GM12878 (cell line): ENCODE measurements at regions not wholly inside any gene's neighbourhood (a gene's known extent, or its start where the extent isn't known, plus 50 kb on each side); places are given as distances from the start of the nearest gene placed in this dataset.
A peak's percentile ranks its signal among the peaks of the same experiment; 100 is the strongest.

Source experiments
- CREB1 ChIP-seq: IDR thresholded peaks from 2 replicates; pipeline ENCODE4 v1.6.1; 2012; ENCODE audit warnings: low read depth, mild to moderate bottlenecking, inconsistent platforms
- FOXM1 ChIP-seq: IDR thresholded peaks from 2 replicates; pipeline ENCODE4 v1.6.1; 2012; ENCODE audit warnings: low read depth, mild to moderate bottlenecking, inconsistent platforms, low read length, moderate library complexity
- IKZF1 ChIP-seq: fragments of 450-650 bp; conservative IDR thresholded peaks from 2 replicates; pipeline ENCODE4 v1.6.1; 2017; ENCODE audit warnings: antibody characterized with exemption, mild to moderate bottlenecking
- KDM1A ChIP-seq: fragments of 200-600 bp; sonication (generic); IDR thresholded peaks from 2 replicates; pipeline ENCODE4 v1.6.1; 2016; ENCODE audit warnings: borderline replicate concordance
- LARP7 ChIP-seq: fragments of 450-650 bp; IDR thresholded peaks from 2 replicates; pipeline ENCODE4 v1.6.1; 2017; ENCODE audit warnings: mild to moderate bottlenecking
- RCOR1 ChIP-seq: conservative IDR thresholded peaks from 2 replicates; pipeline ENCODE4 v1.6.1; 2012; ENCODE audit warnings: low read depth, low read length, improper control_type of control experiment
- SKIL ChIP-seq: fragments of 450-650 bp; IDR thresholded peaks from 2 replicates; pipeline ENCODE4 v1.6.1; 2017; ENCODE audit warnings: mild to moderate bottlenecking, low read depth, inconsistent platforms; ENCODE audit not compliant: poor library complexity, severe bottlenecking
- SMARCA5 ChIP-seq: fragments of 450-650 bp; IDR thresholded peaks from 2 replicates; pipeline ENCODE4 v1.6.1; 2017; ENCODE audit warnings: mild to moderate bottlenecking
- SPI1 ChIP-seq: IDR thresholded peaks from 2 replicates; pipeline ENCODE4 v1.6.1; 2011; ENCODE audit warnings: low read depth, mild to moderate bottlenecking, low read length, moderate library complexity, borderline replicate concordance; ENCODE audit not compliant: insufficient read depth
- SRF ChIP-seq, 2 experiments: IDR thresholded peaks; 2 replicates each; pipeline ENCODE4 v1.6.1; 2011; ENCODE audit warnings: low read depth in 2 of 2, low read length in 2 of 2, mild to moderate bottlenecking in 1 of 2, moderate library complexity in 1 of 2
- STAT3 ChIP-seq: IDR thresholded peaks from 2 replicates; pipeline ENCODE4 v1.6.1; 2011; ENCODE audit warnings: low read depth, low read length, improper control_type of control experiment
- SUZ12 ChIP-seq: fragments of 200-600 bp; sonication (generic); IDR thresholded peaks from one replicate; pipeline ENCODE4 v1.6.1; 2018; ENCODE audit warnings: antibody characterized with exemption, mild to moderate bottlenecking; ENCODE audit not compliant: unreplicated experiment
- TARDBP ChIP-seq: IDR thresholded peaks from 2 replicates; pipeline ENCODE4 v1.6.1; 2016; ENCODE audit warnings: borderline replicate concordance
- YY1 ChIP-seq: IDR thresholded peaks from 2 replicates; pipeline ENCODE4 v1.6.1; 2011; ENCODE audit warnings: low read depth, mild to moderate bottlenecking, low read length
- ZBED1 ChIP-seq: IDR thresholded peaks from 2 replicates; pipeline ENCODE4 v1.6.1; 2016; ENCODE audit warnings: borderline replicate concordance
- ZBTB11 ChIP-seq: fragments of 450-650 bp; formaldehyde crosslinking; IDR thresholded peaks from 2 replicates; pipeline ENCODE4 v1.5.0; 2022; ENCODE audit warnings: mild to moderate bottlenecking, missing genetic modification characterization
- ZBTB33 ChIP-seq: fragments of 450-650 bp; IDR thresholded peaks from 2 replicates; pipeline ENCODE4 v1.6.1; 2017; ENCODE audit warnings: mild to moderate bottlenecking
- ZBTB40 ChIP-seq: fragments of 450-650 bp; IDR thresholded peaks from 2 replicates; pipeline ENCODE4 v1.6.1; 2016; ENCODE audit warnings: mild to moderate bottlenecking, moderate library complexity, borderline replicate concordance
- ZNF384 ChIP-seq: IDR thresholded peaks from 2 replicates; pipeline ENCODE4 v1.6.1; 2012; ENCODE audit warnings: low read depth, mild to moderate bottlenecking, low read length, improper control_type of control experiment, borderline replicate concordance
- ZNF622 ChIP-seq: fragments of 450-650 bp; IDR thresholded peaks from 2 replicates; pipeline ENCODE4 v1.6.1; 2017; ENCODE audit warnings: mild to moderate bottlenecking, inconsistent platforms
- ZSCAN29 ChIP-seq: fragments of 450-650 bp; IDR thresholded peaks from 2 replicates; pipeline ENCODE4 v1.6.1; 2017; ENCODE audit warnings: mild to moderate bottlenecking, moderate library complexity

GRCh38 chr7:106731187-106731586 lies 70.2 kb upstream of the CCDC71L start (continued):
- TF ChIP-seq ZBTB11 (no peak), SUZ12 (no peak), ZBTB33 (no peak), STAT3 (0 out of 2 replicates have a peak, but pooled peaks have one; percentile 46), CREB1 (no peak), IKZF1 (peak; percentile 94), ZNF622 (no peak), FOXM1 (no peak), RCOR1 (no peak), SMARCA5 (0 out of 2 replicates have a peak, but pooled peaks have one; percentile 40), ZSCAN29 (no peak), ZNF384 (no peak), ZBED1 (no peak), SRF (IDR thresholded peaks at IDR 0.05; ENCODE audit: low read depth in 2 of 2, low read length in 2 of 2) (no peak), SPI1 (peak; percentile 99), TARDBP (no peak), LARP7 (no peak), KDM1A (no peak), YY1 (no peak), ZBTB40 (no peak), SKIL (peak; percentile 50)
